WI38 (cell line): ENCODE measurements at regions not wholly inside any gene's neighbourhood (a gene's known extent, or its start where the extent isn't known, plus 50 kb on each side); places are given as distances from the start of the nearest gene placed in this dataset.

ENCODE experiments used
- H3K4me3 ChIP-seq: 2 replicates; pipeline ENCODE4 v1.5.1; 2011; ENCODE audit warnings: low read depth, mild to moderate bottlenecking, control low read depth, low read length
- CTCF ChIP-seq: IDR thresholded peaks from 2 replicates; pipeline ENCODE4 v1.5.1; 2012; ENCODE audit warnings: low read depth, mild to moderate bottlenecking, control low read depth, low read length

- TF ChIP-seq CTCF = no peak
- H3K4me3 ChIP-seq = no peak overlapping the region
These were observed 285.7 kb upstream of the ANKRD55 start for GRCh38 chr5:56518820-56519219.

- H3K4me3 ChIP-seq = no peak overlapping the region
- TF ChIP-seq CTCF = no peak
These were observed 283.9 kb upstream of the ANKRD55 start for GRCh38 chr5:56517011-56517416.

- H3K4me3 ChIP-seq = no peak overlapping the region
These were observed 283.3 kb upstream of the ANKRD55 start for GRCh38 chr5:56516441-56516840.

GRCh38 chr5:56516035-56516434 lies 282.9 kb upstream of the ANKRD55 start:
- no peak for TF ChIP-seq CTCF
- H3K4me3 ChIP-seq = no peak overlapping the region

More at GRCh38 chr5:56516441-56516840, 283.3 kb upstream of the ANKRD55 start:
- TF ChIP-seq CTCF = no peak

- no peak for TF ChIP-seq CTCF
These were observed 281.9 kb upstream of the ANKRD55 start for GRCh38 chr5:56515011-56515410.

GRCh38 chr5:56514245-56514644 lies 281.1 kb upstream of the ANKRD55 start:
- no peak for TF ChIP-seq CTCF
- H3K4me3 ChIP-seq = no peak overlapping the region

More at GRCh38 chr5:56515011-56515410, 281.9 kb upstream of the ANKRD55 start:
- no peak overlapping the region for H3K4me3 ChIP-seq

- no peak for TF ChIP-seq CTCF
- no peak overlapping the region for H3K4me3 ChIP-seq
These were observed 280.0 kb upstream of the ANKRD55 start for GRCh38 chr5:56513141-56513540.
